ENCODE measurements at regions not wholly inside any gene's neighbourhood (a gene's known extent, or its start where the extent isn't known, plus 50 kb on each side); places are given as distances from the start of the nearest gene placed in this dataset.

- H3K4me3 ChIP-seq, result no peak overlapping the region
- H4K20me1 ChIP-seq (ENCODE audit: insufficient read depth, poor library complexity, severe bottlenecking), result no peaks in the 10 kb centered on the region
- no peak overlapping the region for H3K27ac ChIP-seq
- H3K79me2 ChIP-seq, result no peaks in the 10 kb centered on the region
- DNase-seq (ENCODE audit: low spot score), result no peak
- WGBS (ENCODE audit: low lambda C conversion rate, missing lambda C conversion rate), result 83% methylated on average over 3 of the region's 3 CpGs
- H3K9me3 ChIP-seq (ENCODE audit: low read depth), result no peaks in the 10 kb centered on the region
- H2AFZ ChIP-seq, result no peak overlapping the region
- no peaks in the 10 kb centered on the region for H3K9me2 ChIP-seq (replicated peaks; ENCODE audit: insufficient read depth)
- TF ChIP-seq EZH2 (IDR thresholded peaks at IDR 0.05; ENCODE audit: borderline replicate concordance) (no peak), CTCF (IDR thresholded peaks at IDR 0.05; ENCODE audit: poor library complexity) (no peak), EZH2phosphoT487 (IDR thresholded peaks at IDR 0.05; ENCODE audit: low read depth, severe bottlenecking, unreplicated experiment) (no peak)
- H3K4me1 ChIP-seq (ENCODE audit: insufficient read depth), result no peaks in the 10 kb centered on the region
- H3K4me2 ChIP-seq, result no peak overlapping the region
- no peaks in the 10 kb centered on the region for H3K36me3 ChIP-seq (replicated peaks; ENCODE audit: insufficient read depth, low read depth)
- H3K27me3 ChIP-seq, result no peaks in the 10 kb centered on the region
Observed at GRCh38 chr13:108368250-108368905, 98.9 kb downstream of the TNFSF13B start.

DNA sequence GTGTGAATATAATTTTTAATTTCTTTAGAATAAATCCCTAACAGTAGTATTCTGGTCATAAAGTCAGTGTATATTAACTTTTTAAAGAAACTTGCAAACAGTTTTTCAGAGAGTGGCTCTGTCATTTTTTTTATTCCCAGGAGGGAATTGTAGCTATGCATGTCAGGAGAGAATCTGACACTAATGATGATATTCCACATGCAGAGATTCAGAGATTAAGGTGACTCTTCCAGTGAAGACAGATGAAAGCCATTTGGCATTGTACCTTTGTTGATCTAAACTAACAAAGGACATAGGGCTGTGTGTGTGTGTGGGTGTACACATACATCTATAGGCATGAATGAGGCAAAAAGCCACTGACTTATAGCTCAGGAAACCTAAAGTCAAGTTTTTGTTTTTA, 99.9 kb downstream of the TNFSF13B start:
- no peak for DNase-seq (ENCODE audit: low spot score)
- no peaks in the 10 kb centered on the region for H3K79me2 ChIP-seq
- H3K9me2 ChIP-seq (replicated peaks; ENCODE audit: insufficient read depth), result no peaks in the 10 kb centered on the region
- no peaks in the 10 kb centered on the region for H3K4me1 ChIP-seq (ENCODE audit: insufficient read depth)
- TF ChIP-seq EZH2phosphoT487 (IDR thresholded peaks at IDR 0.05; ENCODE audit: low read depth, severe bottlenecking, unreplicated experiment), result no peak
- TF ChIP-seq EZH2 (IDR thresholded peaks at IDR 0.05; ENCODE audit: borderline replicate concordance), result no peak
- no peak for TF ChIP-seq CTCF (IDR thresholded peaks at IDR 0.05; ENCODE audit: poor library complexity)
- no peak overlapping the region for H3K27ac ChIP-seq
- H3K36me3 ChIP-seq (replicated peaks; ENCODE audit: insufficient read depth, low read depth), result no peaks in the 10 kb centered on the region
- H3K9me3 ChIP-seq (ENCODE audit: low read depth), result no peaks in the 10 kb centered on the region
- no peak overlapping the region for H2AFZ ChIP-seq
- no peaks in the 10 kb centered on the region for H4K20me1 ChIP-seq (ENCODE audit: insufficient read depth, poor library complexity, severe bottlenecking)
- no peak overlapping the region for H3K4me2 ChIP-seq
- no peak overlapping the region for H3K4me3 ChIP-seq
- no peaks in the 10 kb centered on the region for H3K27me3 ChIP-seq

- no peak overlapping the region for H3K27ac ChIP-seq
- H3K27me3 ChIP-seq, result no peaks in the 10 kb centered on the region
- no peak overlapping the region for H2AFZ ChIP-seq
- no peaks in the 10 kb centered on the region for H3K36me3 ChIP-seq (replicated peaks; ENCODE audit: insufficient read depth, low read depth)
- no peaks in the 10 kb centered on the region for H4K20me1 ChIP-seq (ENCODE audit: insufficient read depth, poor library complexity, severe bottlenecking)
- H3K4me2 ChIP-seq, result no peak overlapping the region
- H3K79me2 ChIP-seq, result no peaks in the 10 kb centered on the region
- TF ChIP-seq EZH2 (IDR thresholded peaks at IDR 0.05; ENCODE audit: borderline replicate concordance) (no peak), EZH2phosphoT487 (IDR thresholded peaks at IDR 0.05; ENCODE audit: low read depth, severe bottlenecking, unreplicated experiment) (no peak), CTCF (IDR thresholded peaks at IDR 0.05; ENCODE audit: poor library complexity) (no peak)
- no peaks in the 10 kb centered on the region for H3K4me1 ChIP-seq (ENCODE audit: insufficient read depth)
- no peaks in the 10 kb centered on the region for H3K9me2 ChIP-seq (replicated peaks; ENCODE audit: insufficient read depth)
- H3K4me3 ChIP-seq, result no peak overlapping the region
- no peak for DNase-seq (ENCODE audit: low spot score)
- 78% methylated on average over 2 of the region's 2 CpGs for WGBS (ENCODE audit: low lambda C conversion rate, missing lambda C conversion rate)
- H3K9me3 ChIP-seq (ENCODE audit: low read depth), result no peaks in the 10 kb centered on the region
Observed at GRCh38 chr13:108375034-108375433, 105.5 kb downstream of the TNFSF13B start.

DNA sequence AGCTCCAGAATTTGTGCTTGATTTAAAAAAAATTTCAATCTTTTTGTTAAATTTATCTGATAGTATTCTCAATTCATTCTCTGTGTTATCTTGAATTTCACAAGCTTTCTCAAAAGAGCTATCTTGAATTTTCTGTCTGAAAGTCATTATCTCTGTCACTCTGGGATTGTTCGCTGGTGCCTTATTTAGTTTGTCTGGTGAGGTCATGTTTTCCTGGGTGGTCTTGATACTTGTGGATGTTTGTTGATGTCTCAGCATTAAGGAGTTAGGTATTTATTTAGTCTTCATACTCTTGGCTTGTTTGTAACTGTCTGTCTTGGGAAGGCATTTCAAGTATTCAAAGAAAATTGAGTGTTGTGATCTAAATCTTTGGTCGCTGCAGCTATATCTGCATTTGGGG, 106.3 kb downstream of the TNFSF13B start:
- Histone ChIP-seq H3K27me3 (no peaks in the 10 kb centered on the region), H2AFZ (no peak overlapping the region), H3K9me2 (replicated peaks; ENCODE audit: insufficient read depth) (no peaks in the 10 kb centered on the region), H3K4me3 (no peak overlapping the region), H3K9me3 (ENCODE audit: low read depth) (no peaks in the 10 kb centered on the region), H3K4me1 (ENCODE audit: insufficient read depth) (no peaks in the 10 kb centered on the region), H4K20me1 (ENCODE audit: insufficient read depth, poor library complexity, severe bottlenecking) (no peaks in the 10 kb centered on the region), H3K79me2 (no peaks in the 10 kb centered on the region), H3K27ac (no peak overlapping the region), H3K4me2 (no peak overlapping the region), H3K36me3 (replicated peaks; ENCODE audit: insufficient read depth, low read depth) (no peaks in the 10 kb centered on the region)
- TF ChIP-seq EZH2phosphoT487 (IDR thresholded peaks at IDR 0.05; ENCODE audit: low read depth, severe bottlenecking, unreplicated experiment) (no peak), CTCF (IDR thresholded peaks at IDR 0.05; ENCODE audit: poor library complexity) (no peak), EZH2 (IDR thresholded peaks at IDR 0.05; ENCODE audit: borderline replicate concordance) (no peak)
- 78% methylated on average over 2 of the region's 2 CpGs for WGBS (ENCODE audit: low lambda C conversion rate, missing lambda C conversion rate)
- DNase-seq (ENCODE audit: low spot score), result no peak
